C4-2B (cell line): ENCODE measurements at regions not wholly inside any gene's neighbourhood (a gene's known extent, or its start where the extent isn't known, plus 50 kb on each side); places are given as distances from the start of the nearest gene placed in this dataset.

ENCODE experiments used
- H3K27ac ChIP-seq: fragments of 450-650 bp; 2 replicates; pipeline ENCODE4 v1.5.1; 2017
- ZFX ChIP-seq: fragments of 450-650 bp; IDR thresholded peaks from 2 replicates; pipeline ENCODE4 v1.6.1; 2017
- TF ChIP-seq, protein P1 (sequence below): fragments of 450-650 bp; conservative IDR thresholded peaks from 2 replicates; pipeline ENCODE4 v1.5.1; 2017; ENCODE audit warnings: mild to moderate bottlenecking

DNA sequence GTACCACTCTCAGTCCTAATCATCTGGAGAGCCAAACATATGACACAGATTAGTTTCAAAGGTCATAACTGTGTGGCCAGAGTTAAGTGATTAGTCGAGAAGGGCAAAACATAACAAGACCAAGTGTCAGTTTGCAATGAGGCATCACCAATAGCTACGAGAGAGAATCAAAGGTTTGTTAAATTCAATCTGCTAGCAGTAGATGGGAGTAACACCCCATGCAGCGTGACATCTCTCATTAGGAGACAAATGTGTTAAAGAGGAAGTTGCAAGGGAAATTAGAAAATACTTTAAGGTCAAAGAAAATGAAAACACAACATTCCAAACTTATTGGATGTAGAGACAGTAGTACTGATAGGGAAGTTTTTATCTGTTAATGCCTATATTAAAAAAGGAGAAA is 135.7 kb upstream of the SYT10 start:
- no peak for TF ChIP-seq ZFX
- TF ChIP-seq, protein P1, sequence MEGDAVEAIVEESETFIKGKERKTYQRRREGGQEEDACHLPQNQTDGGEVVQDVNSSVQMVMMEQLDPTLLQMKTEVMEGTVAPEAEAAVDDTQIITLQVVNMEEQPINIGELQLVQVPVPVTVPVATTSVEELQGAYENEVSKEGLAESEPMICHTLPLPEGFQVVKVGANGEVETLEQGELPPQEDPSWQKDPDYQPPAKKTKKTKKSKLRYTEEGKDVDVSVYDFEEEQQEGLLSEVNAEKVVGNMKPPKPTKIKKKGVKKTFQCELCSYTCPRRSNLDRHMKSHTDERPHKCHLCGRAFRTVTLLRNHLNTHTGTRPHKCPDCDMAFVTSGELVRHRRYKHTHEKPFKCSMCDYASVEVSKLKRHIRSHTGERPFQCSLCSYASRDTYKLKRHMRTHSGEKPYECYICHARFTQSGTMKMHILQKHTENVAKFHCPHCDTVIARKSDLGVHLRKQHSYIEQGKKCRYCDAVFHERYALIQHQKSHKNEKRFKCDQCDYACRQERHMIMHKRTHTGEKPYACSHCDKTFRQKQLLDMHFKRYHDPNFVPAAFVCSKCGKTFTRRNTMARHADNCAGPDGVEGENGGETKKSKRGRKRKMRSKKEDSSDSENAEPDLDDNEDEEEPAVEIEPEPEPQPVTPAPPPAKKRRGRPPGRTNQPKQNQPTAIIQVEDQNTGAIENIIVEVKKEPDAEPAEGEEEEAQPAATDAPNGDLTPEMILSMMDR = no peak
- H3K27ac ChIP-seq = no peak overlapping the region

DNA sequence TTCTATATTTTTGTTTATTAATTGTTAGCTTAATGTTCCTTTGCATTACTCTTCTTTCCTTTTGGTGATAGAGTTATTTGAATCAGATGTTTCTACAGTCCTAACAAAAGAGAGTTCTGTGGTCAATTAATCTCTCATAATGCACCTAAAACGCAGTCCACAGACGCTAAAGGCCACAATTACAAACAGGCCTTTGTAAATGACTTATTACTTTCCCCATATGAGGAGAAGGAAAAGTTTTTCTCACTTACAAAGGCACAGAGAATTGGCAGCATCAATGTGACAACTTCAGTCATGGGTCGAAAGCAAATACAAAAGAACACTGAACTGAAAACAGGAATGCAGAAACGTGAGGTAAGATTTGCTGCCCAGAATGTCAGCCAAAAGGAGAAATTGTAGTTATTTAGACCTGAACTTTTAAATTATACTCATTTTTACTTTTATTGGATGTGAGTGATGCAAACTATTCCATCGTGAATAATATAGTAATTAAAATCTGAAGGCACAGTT is 142.0 kb upstream of the SYT10 start:
- H3K27ac ChIP-seq = no peak overlapping the region
- TF ChIP-seq, protein P1 = no peak
- TF ChIP-seq ZFX = no peak

DNA sequence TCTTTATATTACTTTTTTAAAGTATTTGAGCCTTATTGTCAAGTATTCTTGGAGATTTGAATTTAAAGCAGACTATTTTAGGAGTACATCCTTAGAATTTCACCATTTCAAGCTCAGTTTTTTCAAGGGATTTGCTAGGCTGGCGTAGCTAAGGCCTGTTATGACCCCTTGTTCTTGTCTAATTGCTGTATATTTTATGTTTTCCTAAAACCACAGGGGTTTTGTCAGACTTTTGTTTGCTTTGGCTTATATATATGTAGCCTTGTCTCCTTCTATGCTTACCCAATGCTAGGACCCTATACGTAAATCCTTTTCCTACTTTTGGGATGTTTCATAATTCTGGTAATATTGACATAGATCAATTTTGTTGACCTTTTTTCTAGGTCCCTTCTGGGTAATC is 147.0 kb upstream of the SYT10 start:
- TF ChIP-seq, protein P1 = no peak
- no peak for TF ChIP-seq ZFX
- no peak overlapping the region for H3K27ac ChIP-seq

DNA sequence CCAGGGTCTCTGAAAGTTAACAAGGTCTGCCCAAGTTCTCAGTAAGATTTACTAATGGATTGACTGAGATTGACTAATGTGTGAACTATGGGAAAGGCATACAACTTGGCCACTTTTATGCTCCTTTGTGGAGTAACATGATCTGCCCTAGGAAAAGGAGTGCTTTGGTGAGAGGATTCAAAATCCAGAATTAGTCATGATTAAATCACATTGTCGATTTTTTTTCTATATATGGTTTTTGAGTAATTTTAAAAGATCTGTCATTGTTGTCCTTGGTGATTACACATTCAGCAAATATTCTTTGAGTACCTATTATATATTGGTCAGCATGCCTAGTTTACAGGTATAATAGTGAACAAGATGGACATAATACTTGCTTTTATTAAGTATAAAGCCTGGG is 147.7 kb upstream of the SYT10 start:
- H3K27ac ChIP-seq = no peak overlapping the region
- TF ChIP-seq, protein P1 = no peak
- TF ChIP-seq ZFX = no peak

DNA sequence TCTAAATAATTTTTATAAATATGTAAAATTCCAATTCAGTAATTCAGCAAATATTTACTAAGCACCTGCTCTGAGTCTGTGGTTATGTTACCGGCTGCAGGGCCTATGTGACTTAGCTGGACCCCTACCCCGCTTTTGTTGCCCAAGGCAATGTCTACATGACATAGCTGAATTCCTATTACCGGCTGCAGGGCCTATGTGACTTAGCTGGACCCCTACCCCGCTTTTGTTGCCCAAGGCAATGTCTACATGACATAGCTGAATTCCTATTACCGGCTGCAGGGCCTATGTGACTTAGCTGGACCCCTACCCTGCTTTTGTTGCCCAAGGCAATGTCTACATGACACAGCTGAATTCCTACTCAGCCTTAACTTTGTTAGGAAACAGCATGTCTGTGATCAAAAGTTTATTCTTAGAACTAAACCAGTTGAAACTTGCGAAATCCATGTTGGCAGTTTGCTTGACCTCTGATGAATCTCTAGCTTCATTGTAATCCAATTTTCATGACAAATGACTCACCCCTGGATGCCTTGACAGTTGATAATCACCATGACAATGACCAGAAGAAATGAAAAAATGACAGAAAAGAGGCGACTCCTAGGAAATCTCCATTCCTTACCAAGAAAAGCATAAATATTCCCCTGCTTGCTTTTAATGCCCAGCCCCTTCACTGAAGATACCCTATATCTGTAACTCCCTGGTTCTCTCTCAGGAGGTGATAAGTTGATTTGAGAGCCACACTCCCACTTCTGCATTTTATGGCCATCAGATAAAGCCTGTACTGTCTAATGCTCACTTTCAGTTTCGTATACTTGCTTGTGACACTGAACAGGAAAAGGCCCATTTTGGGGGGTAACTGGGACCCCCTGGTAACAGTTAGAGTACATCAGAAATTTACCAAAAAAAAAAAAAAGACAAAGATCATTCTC is 148.4 kb upstream of the SYT10 start:
- TF ChIP-seq, protein P1 = no peak
- no peak for TF ChIP-seq ZFX
- no peak overlapping the region for H3K27ac ChIP-seq

DNA sequence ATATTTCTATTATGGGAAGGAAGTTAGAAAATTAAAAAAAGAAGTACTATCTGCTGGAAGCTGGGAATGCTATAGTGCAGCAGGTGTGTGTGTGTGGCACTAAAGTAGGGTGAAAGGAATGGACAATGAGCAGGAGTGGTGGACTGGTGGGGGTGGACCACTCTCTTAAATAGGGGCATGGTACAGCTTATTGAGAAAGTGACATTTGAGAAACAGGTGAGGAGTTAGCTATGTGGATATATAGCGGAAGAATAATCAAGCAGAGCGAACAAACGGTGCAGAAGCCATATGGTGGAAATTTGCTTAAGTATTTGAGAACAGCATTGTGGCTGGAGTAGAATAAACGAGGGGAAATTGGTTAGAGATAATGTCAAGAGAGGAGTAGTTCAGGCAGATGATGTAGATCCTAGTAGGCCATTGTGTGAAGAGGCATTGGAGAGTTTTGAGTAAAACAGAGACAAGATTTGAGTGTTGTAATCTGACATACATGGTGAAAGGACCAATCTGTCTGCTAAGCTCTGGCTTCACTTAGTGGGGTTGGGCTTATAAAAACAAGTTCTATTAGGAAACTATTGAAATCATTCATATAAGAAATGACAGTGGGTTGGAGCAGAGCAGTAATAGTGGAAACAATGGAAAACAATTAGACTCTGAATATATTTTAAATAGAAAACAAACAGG is 149.2 kb upstream of the SYT10 start:
- H3K27ac ChIP-seq = no peak overlapping the region
- TF ChIP-seq, protein P1 = no peak
- TF ChIP-seq ZFX = no peak

DNA sequence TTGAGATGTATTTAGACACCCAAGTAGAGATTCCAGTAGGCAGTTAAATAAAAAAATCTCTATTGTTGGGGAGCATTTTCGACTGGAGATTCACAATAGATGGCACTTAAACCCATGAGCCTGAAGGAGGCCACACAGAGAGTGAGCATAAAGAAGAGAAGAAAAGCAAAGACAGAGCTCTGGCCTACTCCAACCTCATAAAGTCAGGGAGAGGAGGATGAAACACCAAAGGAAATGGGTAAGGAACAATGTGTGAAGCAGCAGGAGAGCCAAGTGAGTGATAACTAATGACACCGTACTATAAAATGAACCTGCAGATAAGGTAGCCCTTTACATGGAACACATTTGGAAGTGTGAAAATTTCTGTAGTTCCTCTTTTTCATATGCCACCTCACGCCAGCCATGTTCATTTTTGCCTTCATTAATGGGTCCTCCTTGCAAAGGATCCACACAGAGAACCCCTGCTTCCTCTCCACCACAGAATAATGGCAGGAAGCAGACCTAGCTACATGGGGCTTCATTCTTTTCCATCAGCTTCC is 150.0 kb upstream of the SYT10 start:
- H3K27ac ChIP-seq = no peak overlapping the region

More for the DNA sequence above, 150.0 kb upstream of the SYT10 start:
- no peak for TF ChIP-seq ZFX
- TF ChIP-seq, protein P1 = no peak
